GM23248 (cell line): ENCODE measurements at regions not wholly inside any gene's neighbourhood (a gene's known extent, or its start where the extent isn't known, plus 50 kb on each side); places are given as distances from the start of the nearest gene placed in this dataset.

ENCODE experiments used
- EZH2 ChIP-seq: fragments of 200-600 bp; sonication (generic); IDR thresholded peaks from 2 replicates; pipeline ENCODE4 v1.6.1; 2018; ENCODE audit warnings: antibody characterized with exemption, mild to moderate bottlenecking; ENCODE audit not compliant: insufficient read depth, poor library complexity, severe bottlenecking
- EZH2phosphoT487 ChIP-seq: fragments of 200-600 bp; sonication (generic); IDR thresholded peaks from 2 replicates; pipeline ENCODE4 v1.6.1; 2018; ENCODE audit warnings: antibody characterized with exemption, moderate library complexity, mild to moderate bottlenecking, low read depth; ENCODE audit not compliant: insufficient read depth

DNA sequence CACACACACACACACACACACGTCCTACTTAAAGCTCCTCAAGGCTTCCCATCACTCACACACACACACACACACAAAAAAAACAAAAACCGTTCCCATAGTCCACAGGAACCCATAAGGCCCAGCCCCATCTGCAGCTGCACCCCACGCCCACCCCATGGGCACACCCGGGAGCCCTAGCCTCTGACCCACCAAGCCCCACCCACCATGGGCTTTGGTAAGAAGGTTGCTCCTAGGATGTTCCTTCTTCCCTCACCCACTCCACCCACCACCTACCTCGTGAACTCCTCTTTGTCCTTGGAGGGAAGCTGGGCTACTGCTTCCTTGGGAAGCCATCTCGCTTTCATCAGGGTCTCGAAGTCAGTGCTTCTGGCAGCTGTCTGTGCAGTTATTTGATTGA is 115.1 kb downstream of the TPRA1 start:
- TF ChIP-seq EZH2phosphoT487 = no peak
- no peak for TF ChIP-seq EZH2
